ENCODE measurements at regions not wholly inside any gene's neighbourhood (a gene's known extent, or its start where the extent isn't known, plus 50 kb on each side); places are given as distances from the start of the nearest gene placed in this dataset.

GRCh38 chr1:238900334-238900865 is 486.0 kb upstream of the CHRM3 start:
- Histone ChIP-seq H3K27me3 (no peaks in the 10 kb centered on the region), H3K4me3 (no peak overlapping the region), H3K27ac (no peak overlapping the region), H3K36me3 (no peaks in the 10 kb centered on the region), H3K9me3 (no peaks in the 10 kb centered on the region), H3K4me1 (no peaks in the 10 kb centered on the region)
- TF ChIP-seq POLR2AphosphoS5 (IDR thresholded peaks at IDR 0.05) (no peak), POLR2A (IDR thresholded peaks at IDR 0.05) (no peak), CTCF (IDR thresholded peaks at IDR 0.05) (no peak), EP300 (IDR thresholded peaks at IDR 0.05) (no peak)
- no peak for ATAC-seq
- 80% methylated on average over 2 of the region's 8 CpGs; no CpG with 5 or more reads in 1 of the 2 donors for WGBS, 2 donors (ENCODE audit: low coverage in 1 of 2)

- TF ChIP-seq EP300 (IDR thresholded peaks at IDR 0.05) (no peak), CTCF (IDR thresholded peaks at IDR 0.05) (no peak), POLR2AphosphoS5 (IDR thresholded peaks at IDR 0.05) (no peak), POLR2A (IDR thresholded peaks at IDR 0.05) (no peak)
- ATAC-seq, result no peak
These were observed 487.5 kb upstream of the CHRM3 start for GRCh38 chr1:238898856-238899255.

GRCh38 chr1:238895911-238896310 is 490.5 kb upstream of the CHRM3 start:
- WGBS, 2 donors (ENCODE audit: low coverage in 1 of 2), result 67 to 82% methylated on average over 1 to 2 of the region's 2 CpGs
- no peaks in the 10 kb centered on the region for H3K36me3 ChIP-seq
- no peak overlapping the region for H3K4me3 ChIP-seq
- no peaks in the 10 kb centered on the region for H3K27me3 ChIP-seq
- TF ChIP-seq EP300 (IDR thresholded peaks at IDR 0.05) (no peak), POLR2A (IDR thresholded peaks at IDR 0.05) (no peak), CTCF (IDR thresholded peaks at IDR 0.05) (no peak), POLR2AphosphoS5 (IDR thresholded peaks at IDR 0.05) (no peak)
- ATAC-seq, result no peak
- no peaks in the 10 kb centered on the region for H3K9me3 ChIP-seq
- H3K27ac ChIP-seq, result no peak overlapping the region
- peaks cover 0 to 5% (median 0%) of the 10 kb centered on the region in 3 donors for H3K4me1 ChIP-seq

More at GRCh38 chr1:238898856-238899255, 487.5 kb upstream of the CHRM3 start:
- no peaks in the 10 kb centered on the region for H3K27me3 ChIP-seq
- H3K27ac ChIP-seq, result no peak overlapping the region
- no peaks in the 10 kb centered on the region for H3K36me3 ChIP-seq
- H3K9me3 ChIP-seq, result no peaks in the 10 kb centered on the region
- no peaks in the 10 kb centered on the region for H3K4me1 ChIP-seq
- no peak overlapping the region for H3K4me3 ChIP-seq

GRCh38 chr1:238892612-238893011 is 493.8 kb upstream of the CHRM3 start:
- TF ChIP-seq EP300 (IDR thresholded peaks at IDR 0.05), result no peak
- TF ChIP-seq CTCF (IDR thresholded peaks at IDR 0.05), result no peak
- TF ChIP-seq POLR2AphosphoS5 (IDR thresholded peaks at IDR 0.05), result no peak
- no peak for TF ChIP-seq POLR2A (IDR thresholded peaks at IDR 0.05)
- Histone ChIP-seq H3K27me3 (no peaks in the 10 kb centered on the region), H3K9me3 (no peaks in the 10 kb centered on the region), H3K4me3 (no peak overlapping the region), H3K36me3 (no peaks in the 10 kb centered on the region), H3K27ac (no peak overlapping the region), H3K4me1 (peaks cover 0 to 5% (median 0%) of the 10 kb centered on the region in 3 donors)
- WGBS, 2 donors (ENCODE audit: low coverage in 1 of 2), result 54 to 81% methylated on average over 3 to 4 of the region's 4 CpGs
- no peak for ATAC-seq

GRCh38 chr1:238861342-238862066 is 524.9 kb upstream of the CHRM3 start:
- WGBS, 2 donors (ENCODE audit: low coverage in 1 of 2), result 47 to 58% methylated on average over 5 to 8 of the region's 8 CpGs
- Histone ChIP-seq H3K4me1 (no peaks in the 10 kb centered on the region), H3K27ac (no peak overlapping the region), H3K27me3 (no peaks in the 10 kb centered on the region), H3K9me3 (no peaks in the 10 kb centered on the region), H3K36me3 (no peaks in the 10 kb centered on the region), H3K4me3 (no peak overlapping the region)
- no peak for ATAC-seq
- TF ChIP-seq CTCF (IDR thresholded peaks at IDR 0.05) (no peak), POLR2A (IDR thresholded peaks at IDR 0.05) (no peak), EP300 (IDR thresholded peaks at IDR 0.05) (no peak)
